ENCODE measurements at regions not wholly inside any gene's neighbourhood (a gene's known extent, or its start where the extent isn't known, plus 50 kb on each side); places are given as distances from the start of the nearest gene placed in this dataset.

DNA sequence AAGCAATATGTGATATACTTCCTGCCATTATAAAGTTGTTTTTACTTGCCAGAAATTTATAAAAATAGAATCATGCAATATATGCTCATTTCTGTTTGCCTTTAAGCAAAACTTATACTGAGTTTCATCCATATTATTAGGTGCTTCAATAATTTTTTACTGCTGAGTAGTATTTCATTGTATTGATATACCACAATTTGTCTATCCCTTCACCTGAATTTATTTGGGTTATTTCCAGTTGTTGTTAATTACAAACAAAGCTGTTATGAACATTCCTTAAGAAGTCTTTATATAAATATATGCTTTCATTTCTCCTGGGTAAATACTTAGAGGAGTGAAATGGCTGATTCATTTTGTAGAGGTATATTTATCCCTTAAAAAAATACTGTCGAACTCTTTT lies 864.1 kb downstream of the HACE1 start:
- DNase-seq (ENCODE audit: low spot score) (no peak), ATAC-seq (no peak)
- H3K27me3 Mint-ChIP-seq: no peaks in the 10 kb centered on the region
- H3K9me3 Mint-ChIP-seq: peaks cover 9% of the 10 kb centered on the region
- H3K4me1 Mint-ChIP-seq (ENCODE audit: low read depth in 2 of 2): no peaks in the 10 kb centered on the region
- H3K27ac Mint-ChIP-seq: no peak overlapping the region
- no peaks in the 10 kb centered on the region for H3K36me3 Mint-ChIP-seq
- H3K4me3 Mint-ChIP-seq: no peak overlapping the region

DNA sequence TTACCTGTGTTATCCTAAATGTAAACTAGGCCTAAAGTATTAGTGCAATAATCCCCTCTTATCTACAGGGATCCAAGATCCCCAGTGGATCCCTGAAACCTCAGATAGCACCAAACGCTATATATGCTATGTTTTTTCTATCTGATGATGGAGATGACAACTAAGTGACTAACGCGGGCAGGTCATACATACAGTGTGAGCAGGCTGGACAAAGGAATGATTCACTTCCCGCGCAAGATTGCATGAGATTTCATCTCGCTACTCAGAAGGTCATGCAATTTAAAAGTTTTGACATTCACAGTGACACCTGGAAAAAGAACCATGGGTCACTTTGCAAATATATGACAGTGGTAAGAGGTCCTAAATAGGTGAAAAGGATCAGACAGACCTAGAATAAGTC lies 875.9 kb downstream of the HACE1 start:
- DNase-seq (ENCODE audit: low spot score) (no peak), ATAC-seq (no peak)
- Mint-ChIP-seq H3K4me1 (ENCODE audit: low read depth in 2 of 2) (no peaks in the 10 kb centered on the region), H3K9me3 (peaks cover 13% of the 10 kb centered on the region), H3K4me3 (no peak overlapping the region), H3K36me3 (no peaks in the 10 kb centered on the region), H3K27ac (no peak overlapping the region), H3K27me3 (no peaks in the 10 kb centered on the region)

DNA sequence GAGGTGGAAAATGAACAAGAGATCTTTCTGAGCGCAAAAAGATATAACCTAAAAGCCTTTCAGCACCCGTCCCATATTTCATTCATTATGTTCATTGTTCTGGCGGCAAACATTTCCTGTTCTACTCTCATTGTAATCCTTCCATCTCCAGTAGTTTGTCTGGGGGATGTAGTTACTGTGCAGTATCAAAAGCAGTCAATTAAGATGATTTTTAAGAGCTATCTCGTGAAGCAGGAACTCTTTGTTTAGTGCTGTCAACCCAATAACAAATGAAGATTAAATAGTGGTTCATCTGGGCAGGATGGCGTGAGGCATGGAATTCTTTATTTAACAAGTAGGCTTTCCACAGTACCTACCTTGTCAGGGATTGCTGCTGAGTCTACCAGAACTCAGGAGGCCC lies 876.7 kb downstream of the HACE1 start:
- Mint-ChIP-seq H3K9me3 (peaks cover 13% of the 10 kb centered on the region), H3K4me3 (no peak overlapping the region), H3K4me1 (ENCODE audit: low read depth in 2 of 2) (no peaks in the 10 kb centered on the region), H3K27ac (no peak overlapping the region), H3K27me3 (no peaks in the 10 kb centered on the region), H3K36me3 (no peaks in the 10 kb centered on the region)
- ATAC-seq (no peak), DNase-seq (ENCODE audit: low spot score) (no peak)

DNA sequence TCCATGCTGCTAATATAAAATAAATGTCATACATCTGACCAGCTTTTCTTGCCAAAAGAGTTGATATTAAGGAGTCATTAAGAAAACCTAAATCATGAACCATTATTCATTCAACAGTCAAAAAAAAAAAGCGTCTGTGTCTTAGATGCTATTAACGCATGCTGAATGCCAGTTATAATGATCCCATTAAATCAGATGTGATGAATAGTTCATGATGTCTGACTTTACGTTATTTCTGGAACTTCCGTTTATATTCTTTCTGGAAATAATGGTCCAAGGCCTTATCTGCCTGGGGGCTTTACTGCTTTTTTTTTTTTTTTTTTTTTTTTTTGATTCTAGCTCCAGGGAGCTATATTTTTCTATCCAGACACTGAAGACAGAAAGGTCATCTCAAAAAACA lies 877.1 kb downstream of the HACE1 start:
- Mint-ChIP-seq H3K27ac (no peak overlapping the region), H3K27me3 (no peaks in the 10 kb centered on the region)

DNA sequence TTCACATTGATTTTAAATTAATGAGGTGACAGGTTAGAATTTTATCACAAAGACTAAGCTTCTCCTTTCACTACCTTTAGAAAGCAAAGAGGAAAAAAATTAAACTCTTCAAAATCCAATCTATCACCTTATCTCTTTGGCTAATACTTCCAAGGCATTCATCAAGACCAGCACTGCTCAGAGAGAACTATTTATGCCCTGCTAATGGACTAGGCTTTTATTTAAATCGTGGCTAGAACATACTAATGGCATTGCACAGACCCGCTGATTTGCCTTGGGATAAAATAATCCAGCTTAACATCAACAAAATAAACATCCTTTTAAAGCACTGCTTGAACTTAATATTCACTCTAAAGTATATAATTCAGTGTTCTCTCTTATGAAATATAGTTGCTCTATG lies 880.4 kb downstream of the HACE1 start:
- ATAC-seq (no peak), DNase-seq (ENCODE audit: low spot score) (no peak)
- no peak overlapping the region for H3K4me3 Mint-ChIP-seq
- no peaks in the 10 kb centered on the region for H3K27me3 Mint-ChIP-seq
- no peak overlapping the region for H3K27ac Mint-ChIP-seq
- no peaks in the 10 kb centered on the region for H3K4me1 Mint-ChIP-seq (ENCODE audit: low read depth in 2 of 2)
- H3K36me3 Mint-ChIP-seq: no peaks in the 10 kb centered on the region
- peaks cover 9% of the 10 kb centered on the region for H3K9me3 Mint-ChIP-seq

More for the DNA sequence above, 877.1 kb downstream of the HACE1 start:
- H3K4me3 Mint-ChIP-seq: no peak overlapping the region
- H3K36me3 Mint-ChIP-seq: no peaks in the 10 kb centered on the region
- no peak for ATAC-seq
- H3K4me1 Mint-ChIP-seq (ENCODE audit: low read depth in 2 of 2): no peaks in the 10 kb centered on the region
- no peak for DNase-seq (ENCODE audit: low spot score)
- H3K9me3 Mint-ChIP-seq: peaks cover 16% of the 10 kb centered on the region

DNA sequence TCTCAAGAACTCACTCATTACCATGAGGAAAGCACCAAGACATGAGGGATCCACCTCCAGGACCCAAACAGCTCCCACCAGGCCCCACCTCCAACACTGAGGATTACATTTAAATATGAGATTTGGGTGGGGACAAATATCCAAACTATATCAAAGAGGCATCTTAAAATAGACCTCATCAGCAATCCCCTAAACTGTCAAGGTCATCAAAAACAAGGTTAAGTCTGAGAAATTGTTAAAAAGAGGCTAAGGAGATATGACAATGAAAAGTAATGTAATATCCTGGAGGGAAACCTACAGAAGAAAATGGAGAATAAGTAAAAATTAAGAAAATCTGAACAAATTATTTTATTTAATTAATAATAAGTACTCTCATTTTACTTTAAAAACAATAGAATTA lies 922.3 kb downstream of the HACE1 start:
- Mint-ChIP-seq H3K27me3 (no peaks in the 10 kb centered on the region), H3K4me1 (ENCODE audit: low read depth in 2 of 2) (no peaks in the 10 kb centered on the region), H3K4me3 (no peak overlapping the region), H3K27ac (no peak overlapping the region), H3K36me3 (no peaks in the 10 kb centered on the region), H3K9me3 (no peaks in the 10 kb centered on the region)
- ATAC-seq: no peak
- DNase-seq (ENCODE audit: low spot score): no peak

DNA sequence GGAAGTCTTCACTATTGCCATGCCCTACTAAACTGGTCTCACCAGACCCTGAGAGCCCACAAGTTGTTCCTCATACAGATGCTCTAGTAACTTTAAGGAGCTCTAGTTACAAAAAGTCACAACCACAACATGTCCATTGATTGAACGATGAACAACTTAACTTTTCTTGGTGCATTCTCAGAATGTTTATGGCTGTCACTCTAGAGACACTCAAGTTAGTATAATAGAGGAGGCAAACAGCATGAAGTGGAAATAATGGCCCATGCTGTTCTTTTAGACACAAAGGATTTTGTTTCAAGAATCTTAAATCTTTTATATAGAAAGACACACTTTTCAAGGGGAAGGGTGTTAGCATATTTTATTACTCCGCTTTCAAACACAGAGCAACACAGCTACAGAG lies 934.4 kb downstream of the HACE1 start:
- Mint-ChIP-seq H3K36me3 (no peaks in the 10 kb centered on the region), H3K27me3 (no peaks in the 10 kb centered on the region), H3K4me3 (no peak overlapping the region), H3K9me3 (peaks cover 6% of the 10 kb centered on the region), H3K27ac (no peak overlapping the region), H3K4me1 (ENCODE audit: low read depth in 2 of 2) (no peaks in the 10 kb centered on the region)
- DNase-seq (ENCODE audit: low spot score) (no peak), ATAC-seq (no peak)

DNA sequence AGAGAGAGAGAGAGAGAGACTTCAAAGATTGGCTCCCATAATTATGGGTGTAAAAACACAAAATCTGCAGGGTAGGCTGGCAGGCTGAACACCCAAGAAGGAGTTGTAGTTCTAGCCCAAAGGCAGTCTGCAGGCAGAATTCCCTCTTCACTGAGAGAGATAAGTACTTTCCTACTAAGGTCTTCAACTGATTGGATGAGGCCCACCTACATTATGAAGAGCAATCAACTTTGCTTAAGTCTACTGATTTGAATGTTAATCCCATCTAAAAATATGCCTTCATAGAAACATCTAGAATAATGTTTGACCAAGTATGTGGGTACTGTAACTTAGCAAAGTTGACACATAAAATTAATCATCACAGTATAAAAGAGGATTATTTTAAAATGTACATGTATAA lies 949.7 kb downstream of the HACE1 start:
- H3K9me3 Mint-ChIP-seq: peaks cover 25% of the 10 kb centered on the region
- H3K4me3 Mint-ChIP-seq: no peak overlapping the region
- H3K27me3 Mint-ChIP-seq: no peaks in the 10 kb centered on the region
- no peaks in the 10 kb centered on the region for H3K36me3 Mint-ChIP-seq
- ATAC-seq: no peak
- H3K27ac Mint-ChIP-seq: no peak overlapping the region
- no peaks in the 10 kb centered on the region for H3K4me1 Mint-ChIP-seq (ENCODE audit: low read depth in 2 of 2)
- DNase-seq (ENCODE audit: low spot score): no peak

DNA sequence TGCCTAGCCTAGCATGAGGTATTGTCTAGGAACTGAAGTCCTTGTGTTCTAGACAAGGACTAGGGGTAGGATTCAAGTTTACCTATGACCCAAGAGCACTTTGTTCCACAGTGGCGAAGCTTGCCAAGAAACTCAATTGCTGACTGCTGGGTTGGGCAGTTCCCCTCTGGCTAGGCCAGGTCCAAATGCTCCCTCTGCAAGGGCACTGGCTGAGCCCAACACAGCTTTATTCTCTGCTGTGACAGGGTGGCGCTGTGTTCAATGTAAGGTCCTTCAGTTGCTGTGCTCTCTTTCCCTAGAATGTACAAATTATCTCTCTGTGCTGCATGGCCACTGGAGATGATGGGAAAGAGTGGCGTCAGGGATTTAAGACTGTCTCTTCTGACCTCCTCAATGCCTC lies 950.8 kb downstream of the HACE1 start:
- peaks cover 31% of the 10 kb centered on the region for H3K9me3 Mint-ChIP-seq
- H3K4me3 Mint-ChIP-seq: no peak overlapping the region
- no peaks in the 10 kb centered on the region for H3K4me1 Mint-ChIP-seq (ENCODE audit: low read depth in 2 of 2)
- no peaks in the 10 kb centered on the region for H3K36me3 Mint-ChIP-seq
- no peak for ATAC-seq
- no peaks in the 10 kb centered on the region for H3K27me3 Mint-ChIP-seq
- H3K27ac Mint-ChIP-seq: no peak overlapping the region
- DNase-seq (ENCODE audit: low spot score): no peak

DNA sequence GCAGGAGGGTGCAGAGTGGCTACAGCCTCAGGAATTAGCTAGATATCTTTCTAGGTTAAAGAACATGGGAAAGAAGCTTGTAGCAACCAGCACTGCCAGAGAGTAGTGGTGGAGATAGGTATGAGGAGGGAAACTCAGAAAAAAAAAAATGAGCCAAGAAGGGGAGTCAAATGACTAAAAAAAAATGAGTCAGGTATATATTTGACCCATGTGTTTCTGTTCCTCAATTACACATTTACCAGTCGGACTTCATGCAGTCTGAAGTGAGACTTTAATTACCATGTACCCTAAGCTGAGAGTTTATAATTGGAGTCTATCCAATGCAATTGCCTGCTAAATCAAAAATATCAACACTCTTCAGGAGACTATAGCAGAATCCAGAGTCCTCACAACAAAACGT lies 964.6 kb downstream of the HACE1 start:
- ATAC-seq: no peak
- H3K4me1 Mint-ChIP-seq (ENCODE audit: low read depth in 2 of 2): no peaks in the 10 kb centered on the region
- DNase-seq (ENCODE audit: low spot score): no peak
- H3K27me3 Mint-ChIP-seq: no peaks in the 10 kb centered on the region
- H3K4me3 Mint-ChIP-seq: no peak overlapping the region
- H3K9me3 Mint-ChIP-seq: peaks cover 18% of the 10 kb centered on the region
- peaks cover 7% of the 10 kb centered on the region for H3K36me3 Mint-ChIP-seq
- no peak overlapping the region for H3K27ac Mint-ChIP-seq

DNA sequence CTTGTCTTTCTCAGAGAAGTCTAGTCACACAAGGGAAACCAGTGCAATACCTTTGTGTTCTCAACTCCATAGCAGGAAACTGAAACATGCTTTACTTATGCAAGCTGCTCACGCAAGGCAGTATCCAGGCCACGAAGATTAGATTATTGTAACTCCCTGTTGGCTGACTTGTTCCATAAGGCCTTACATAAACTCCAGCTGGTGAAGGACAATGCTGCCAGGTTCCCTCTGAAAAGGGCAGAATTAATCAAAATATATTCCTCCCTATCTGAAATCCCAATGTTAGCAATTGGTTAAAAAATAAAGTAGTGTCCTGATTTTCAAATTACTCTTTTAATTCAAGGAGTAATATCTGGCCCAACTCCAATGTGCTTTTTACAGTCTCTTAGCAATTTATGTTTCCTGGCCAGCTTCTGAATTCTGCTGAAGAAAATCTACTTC lies 966.6 kb downstream of the HACE1 start:
- no peak overlapping the region for H3K4me3 Mint-ChIP-seq
- H3K36me3 Mint-ChIP-seq: peaks cover 7% of the 10 kb centered on the region
- peaks cover 19% of the 10 kb centered on the region for H3K9me3 Mint-ChIP-seq
- no peak overlapping the region for H3K27ac Mint-ChIP-seq
- no peak for DNase-seq (ENCODE audit: low spot score)
- H3K27me3 Mint-ChIP-seq: no peaks in the 10 kb centered on the region
- no peaks in the 10 kb centered on the region for H3K4me1 Mint-ChIP-seq (ENCODE audit: low read depth in 2 of 2)
- no peak for ATAC-seq

DNA sequence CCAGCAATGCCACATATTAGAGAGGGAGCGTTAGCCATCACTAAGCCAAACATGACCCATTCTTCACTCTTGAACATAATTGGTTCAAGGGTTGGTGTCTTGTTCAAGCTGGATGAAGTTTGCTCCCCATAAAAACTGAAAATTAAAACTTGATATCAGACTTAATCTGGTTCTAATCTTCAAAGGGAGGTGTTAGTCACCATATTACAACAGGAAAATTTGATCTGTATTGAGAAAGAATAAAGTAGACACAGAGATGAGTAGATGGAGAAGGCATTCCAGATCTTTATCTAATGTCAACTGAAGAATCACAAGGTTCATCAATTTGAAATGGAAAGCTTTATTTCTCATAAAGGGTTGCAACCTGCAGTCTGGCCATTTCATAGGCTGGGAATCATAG lies 972.8 kb downstream of the HACE1 start:
- DNase-seq (ENCODE audit: low spot score) (no peak), ATAC-seq (no peak)
- H3K4me3 Mint-ChIP-seq: no peak overlapping the region
- H3K36me3 Mint-ChIP-seq: no peaks in the 10 kb centered on the region
- no peaks in the 10 kb centered on the region for H3K27me3 Mint-ChIP-seq
- H3K4me1 Mint-ChIP-seq (ENCODE audit: low read depth in 2 of 2): no peaks in the 10 kb centered on the region
- H3K9me3 Mint-ChIP-seq: peaks cover 14% of the 10 kb centered on the region
- H3K27ac Mint-ChIP-seq: no peak overlapping the region

DNA sequence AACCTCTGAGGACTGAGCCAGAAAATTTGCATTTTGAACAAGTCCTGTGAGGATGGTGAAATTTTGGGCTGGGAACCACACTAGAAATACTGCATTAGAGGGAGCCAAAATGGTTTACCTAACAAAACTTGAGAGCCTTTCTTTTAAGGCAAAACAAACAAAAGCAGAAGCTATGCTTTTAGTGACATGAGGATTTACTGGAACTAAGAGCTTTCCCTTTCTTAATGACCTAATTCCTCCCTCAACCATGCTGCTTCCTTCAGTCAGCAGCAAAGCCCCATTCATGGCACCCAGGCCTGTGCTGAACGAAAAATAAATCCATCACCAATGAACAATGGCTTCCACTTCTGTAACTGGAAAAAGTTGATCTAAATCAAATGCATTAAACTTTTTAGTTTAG lies 974.3 kb downstream of the HACE1 start:
- Mint-ChIP-seq H3K4me1 (ENCODE audit: low read depth in 2 of 2) (no peaks in the 10 kb centered on the region), H3K9me3 (peaks cover 9% of the 10 kb centered on the region), H3K36me3 (no peaks in the 10 kb centered on the region), H3K27me3 (no peaks in the 10 kb centered on the region), H3K4me3 (no peak overlapping the region), H3K27ac (no peak overlapping the region)
- DNase-seq (ENCODE audit: low spot score) (no peak), ATAC-seq (no peak)

DNA sequence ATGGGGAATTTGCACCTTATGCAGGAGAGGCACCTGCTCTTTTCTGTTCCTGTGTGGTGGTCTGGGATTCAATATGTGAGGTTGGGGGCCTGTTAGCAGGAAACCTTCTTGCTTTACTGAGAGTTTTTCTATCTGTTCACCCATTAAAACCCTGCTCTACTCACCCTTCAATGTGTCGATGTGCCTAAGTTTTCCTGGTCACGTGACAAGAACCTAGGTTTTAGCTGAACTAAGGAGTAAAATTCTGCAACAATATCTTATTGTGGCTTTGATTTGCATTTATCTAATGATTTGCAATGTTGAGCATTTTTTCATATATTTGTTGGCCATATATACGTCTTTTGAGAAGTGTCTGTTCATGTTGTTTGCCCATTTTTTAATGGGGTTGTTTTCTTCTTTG lies 979.9 kb downstream of the HACE1 start:
- Mint-ChIP-seq H3K36me3 (no peaks in the 10 kb centered on the region), H3K27me3 (no peaks in the 10 kb centered on the region), H3K27ac (no peak overlapping the region), H3K4me3 (no peak overlapping the region), H3K9me3 (peaks cover 7% of the 10 kb centered on the region), H3K4me1 (ENCODE audit: low read depth in 2 of 2) (no peaks in the 10 kb centered on the region)
- ATAC-seq (no peak), DNase-seq (ENCODE audit: low spot score) (no peak)

DNA sequence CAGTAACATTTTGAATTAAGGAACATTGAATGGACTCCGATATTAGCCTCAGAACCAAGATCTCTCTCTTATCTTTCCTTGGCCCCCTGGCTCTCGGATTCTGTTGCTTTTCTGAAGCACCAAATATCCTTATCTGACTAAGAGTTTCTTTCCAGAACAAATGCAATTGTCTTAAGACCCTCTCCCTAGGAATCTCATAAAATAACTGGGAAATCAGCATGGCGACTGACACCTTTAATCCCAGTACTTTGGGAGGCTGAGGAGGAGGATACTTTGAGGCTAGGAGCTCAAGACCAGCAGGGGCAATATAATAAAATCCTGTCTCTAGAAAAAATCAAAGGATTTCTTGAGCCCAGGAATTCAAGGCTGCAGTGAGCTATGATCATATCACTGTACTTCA lies 984.5 kb downstream of the HACE1 start:
- ATAC-seq: no peak
- Mint-ChIP-seq H3K4me3 (no peak overlapping the region), H3K9me3 (no peaks in the 10 kb centered on the region), H3K36me3 (no peaks in the 10 kb centered on the region), H3K27ac (no peak overlapping the region), H3K27me3 (no peaks in the 10 kb centered on the region), H3K4me1 (ENCODE audit: low read depth in 2 of 2) (no peaks in the 10 kb centered on the region)
- no peak for DNase-seq (ENCODE audit: low spot score)

Measured in natural killer cell treated with Interleukin-12 subunit alpha and Interleukin-12 subunit beta and Interleukin-15 and Interleukin-18, amount 100 ng/mL, for 72 hours (primary cell).